Esophagus (tissue), 2 donors: ENCODE measurements at regions not wholly inside any gene's neighbourhood (a gene's known extent, or its start where the extent isn't known, plus 50 kb on each side); places are given as distances from the start of the nearest gene placed in this dataset.

Experiments
- H3K27ac ChIP-seq, 2 donors: one replicate each; pipeline ENCODE4 v1.5.1; 2013; ENCODE audit warnings: low read depth in 2 of 2, mild to moderate bottlenecking in 2 of 2, inconsistent platforms in 1 of 2, low read length in 1 of 2, moderate library complexity in 1 of 2
- H3K27me3 ChIP-seq, 2 donors: one replicate each; pipeline ENCODE4 v1.6.1; 2013; ENCODE audit warnings: low read length in 2 of 2, control low read depth in 1 of 2, mild to moderate bottlenecking in 1 of 2; ENCODE audit not compliant: insufficient read depth in 2 of 2, control insufficient read depth in 1 of 2
- H3K36me3 ChIP-seq, 2 donors: one replicate each; pipeline ENCODE4 v1.6.1; 2013; ENCODE audit warnings: low read length in 1 of 2; ENCODE audit not compliant: control insufficient read depth in 2 of 2, insufficient read depth in 2 of 2
- H3K4me1 ChIP-seq, 2 donors: one replicate each; pipeline ENCODE4 v1.6.1; 2013; ENCODE audit warnings: low read length in 1 of 2; ENCODE audit not compliant: control insufficient read depth in 2 of 2, insufficient read depth in 2 of 2
- H3K4me3 ChIP-seq, 2 donors: one replicate each; pipeline ENCODE4 v1.5.1; 2013; ENCODE audit warnings: low read length in 2 of 2, mild to moderate bottlenecking in 2 of 2, low read depth in 1 of 2, moderate library complexity in 1 of 2
- H3K9me3 ChIP-seq, 2 donors: one replicate each; pipeline ENCODE4 v1.6.1; 2013; ENCODE audit warnings: mild to moderate bottlenecking in 2 of 2, low read depth in 1 of 2, low read length in 1 of 2, moderate library complexity in 1 of 2; ENCODE audit not compliant: control insufficient read depth in 2 of 2, insufficient read depth in 1 of 2
- WGBS, 2 donors: extraction: QIAGEN DNeasy Blood & Tissue Kit; methylation state at CpG; one replicate each; pipeline ENCODE4 v1.1.7; 2013; 5-methylcytosine and 5-hydroxymethylcytosine counted together
- donor health status: healthy with polysubstance abuse.
- donor health status: Bipolar disorder and iron deficiency.

- H3K4me1 ChIP-seq = no peaks in the 10 kb centered on the region
Measured at GRCh38 chr5:81820318-81820636, 69.4 kb upstream of the SSBP2 start.

GRCh38 chr5:81819556-81820317, 68.8 kb upstream of the SSBP2 start:
- H3K4me3 ChIP-seq = no peak overlapping the region
- H3K4me1 ChIP-seq = no peaks in the 10 kb centered on the region
- no peak overlapping the region for H3K27ac ChIP-seq
- WGBS, 2 donors = 82 to 84% methylated on average over 6 of the region's 6 CpGs
- H3K27me3 ChIP-seq = no peaks in the 10 kb centered on the region
- no peaks in the 10 kb centered on the region for H3K36me3 ChIP-seq
- H3K9me3 ChIP-seq = no peaks in the 10 kb centered on the region

More at GRCh38 chr5:81820318-81820636, 69.4 kb upstream of the SSBP2 start:
- Histone ChIP-seq H3K9me3 (no peaks in the 10 kb centered on the region), H3K4me3 (no peak overlapping the region), H3K36me3 (no peaks in the 10 kb centered on the region), H3K27ac (no peak overlapping the region), H3K27me3 (no peaks in the 10 kb centered on the region)

- H3K9me3 ChIP-seq = no peaks in the 10 kb centered on the region
- no peaks in the 10 kb centered on the region for H3K4me1 ChIP-seq
- WGBS, 2 donors = 80 to 84% methylated on average over 5 of the region's 5 CpGs
- no peaks in the 10 kb centered on the region for H3K36me3 ChIP-seq
- no peak overlapping the region for H3K4me3 ChIP-seq
- no peak overlapping the region for H3K27ac ChIP-seq
- no peaks in the 10 kb centered on the region for H3K27me3 ChIP-seq
Measured at GRCh38 chr5:81817980-81818379, 67.1 kb upstream of the SSBP2 start.

GRCh38 chr5:81817086-81817485, 66.2 kb upstream of the SSBP2 start:
- H3K27me3 ChIP-seq = no peaks in the 10 kb centered on the region
- H3K27ac ChIP-seq = no peak overlapping the region
- no peaks in the 10 kb centered on the region for H3K36me3 ChIP-seq
- no peak overlapping the region for H3K4me3 ChIP-seq
- H3K9me3 ChIP-seq = no peaks in the 10 kb centered on the region
- 95 to 97% methylated on average over 3 of the region's 3 CpGs for WGBS, 2 donors
- no peaks in the 10 kb centered on the region for H3K4me1 ChIP-seq

- 94 to 95% methylated on average over 3 of the region's 3 CpGs for WGBS, 2 donors
- H3K27ac ChIP-seq = no peak overlapping the region
- no peaks in the 10 kb centered on the region for H3K9me3 ChIP-seq
- no peak overlapping the region for H3K4me3 ChIP-seq
- no peaks in the 10 kb centered on the region for H3K36me3 ChIP-seq
- no peaks in the 10 kb centered on the region for H3K27me3 ChIP-seq
- no peaks in the 10 kb centered on the region for H3K4me1 ChIP-seq
Measured at GRCh38 chr5:81815321-81815720, 64.4 kb upstream of the SSBP2 start.

GRCh38 chr5:81808106-81808505, 57.2 kb upstream of the SSBP2 start:
- no peaks in the 10 kb centered on the region for H3K9me3 ChIP-seq
- H3K27me3 ChIP-seq = no peaks in the 10 kb centered on the region
- no peak overlapping the region for H3K27ac ChIP-seq
- H3K4me1 ChIP-seq = no peaks in the 10 kb centered on the region
- H3K36me3 ChIP-seq = no peaks in the 10 kb centered on the region
- no peak overlapping the region for H3K4me3 ChIP-seq

- Histone ChIP-seq H3K27ac (no peak overlapping the region), H3K4me3 (no peak overlapping the region), H3K9me3 (no peaks in the 10 kb centered on the region), H3K27me3 (no peaks in the 10 kb centered on the region), H3K4me1 (no peaks in the 10 kb centered on the region), H3K36me3 (no peaks in the 10 kb centered on the region)
Measured at GRCh38 chr5:81805086-81805485, 54.2 kb upstream of the SSBP2 start.

GRCh38 chr5:81803812-81804211, 52.9 kb upstream of the SSBP2 start:
- Histone ChIP-seq H3K27ac (no peak overlapping the region), H3K4me3 (no peak overlapping the region), H3K27me3 (no peaks in the 10 kb centered on the region), H3K4me1 (no peaks in the 10 kb centered on the region), H3K9me3 (no peaks in the 10 kb centered on the region), H3K36me3 (no peaks in the 10 kb centered on the region)
- 89 to 90% methylated on average over 3 of the region's 3 CpGs for WGBS, 2 donors

- Histone ChIP-seq H3K9me3 (no peaks in the 10 kb centered on the region), H3K27ac (no peak overlapping the region), H3K4me3 (no peak overlapping the region), H3K4me1 (no peaks in the 10 kb centered on the region), H3K36me3 (no peaks in the 10 kb centered on the region), H3K27me3 (no peaks in the 10 kb centered on the region)
- WGBS, 2 donors = 86 to 92% methylated on average over 2 of the region's 2 CpGs
Measured at GRCh38 chr5:81802625-81803024, 51.7 kb upstream of the SSBP2 start.

- no peak overlapping the region for H3K4me3 ChIP-seq
- no peaks in the 10 kb centered on the region for H3K9me3 ChIP-seq
- no peaks in the 10 kb centered on the region for H3K4me1 ChIP-seq
- no peaks in the 10 kb centered on the region for H3K36me3 ChIP-seq
- no peak overlapping the region for H3K27ac ChIP-seq
- no peaks in the 10 kb centered on the region for H3K27me3 ChIP-seq
- 88% methylated on average over 2 of the region's 2 CpGs for WGBS, 2 donors
Measured at GRCh38 chr5:81802020-81802419, 51.1 kb upstream of the SSBP2 start.
